K562 (cell line): ENCODE measurements at regions not wholly inside any gene's neighbourhood (a gene's known extent, or its start where the extent isn't known, plus 50 kb on each side); places are given as distances from the start of the nearest gene placed in this dataset.
A peak's percentile ranks its signal among the peaks of the same experiment; 100 is the strongest.

Experiments
- ATAC-seq: fragments of 200-7000 bp; cut with Tn5 transposase; 3 replicates; pipeline ENCODE4 v1.9.1; 2020; ENCODE audit warnings: moderate library complexity
- BruUV-seq: library from RNA; stranded (reverse); fragments of 400-500 nt; replicated peaks from 2 replicates; lab custom pipeline; 2021; lab: Mats Ljungman, UMichigan
- CTCF ChIA-PET: fragments of 300-600 bp; formaldehyde crosslinking; extraction: SDS; loops from one replicate; lab custom pipeline; 2021; ENCODE audit warnings: low intra/inter-chr PET ratio; lab: Yijun Ruan, JAX
- POLR2A ChIA-PET: fragments of 300-600, 350-650 bp; sonication (Branson Sonifier 250); formaldehyde crosslinking; extraction: SDS; loops from one replicate; lab custom pipeline; 2021; ENCODE audit warnings: antibody characterized with exemption, inconsistent platforms; lab: Yijun Ruan, JAX
- DNase-seq, 4 experiments: peaks; one replicate each; pipeline versions ENCODE4 v3.0.0 to v3.0.0-alpha.2; 2011 to 2018; ENCODE audit warnings: low spot score in 3 of 4, mixed read lengths in 3 of 4; ENCODE audit errors: extremely low read depth in 1 of 4
- FAIRE-seq: peaks from 2 replicates; lab custom pipeline; 2011; peaks lifted over from hg19 to GRCh38; lab: Jason Lieb, UNC
- H2AFZ ChIP-seq: 2 replicates; pipeline ENCODE4 v1.6.0; 2011; ENCODE audit warnings: low read depth, low read length, control low read depth, inconsistent platforms
- H3K27ac ChIP-seq: fragments of 200-600 bp; 3 replicates; pipeline ENCODE4 v1.8.0; 2011; ENCODE audit warnings: low read depth, mild to moderate bottlenecking, control low read depth, inconsistent platforms, low read length, moderate library complexity, mixed read lengths; ENCODE audit errors: extremely low read depth
- H3K27me3 ChIP-seq, 2 experiments: fragments of 300-600 bp in 1 of 2; 2 replicates in 1 of 2; 3 replicates in 1 of 2; pipeline versions ENCODE4 v1.6.0 to v1.8.0; 2011; ENCODE audit warnings: inconsistent platforms in 2 of 2, low read length in 2 of 2, mild to moderate bottlenecking in 1 of 2, mixed read lengths in 1 of 2, moderate library complexity in 1 of 2; ENCODE audit not compliant: control insufficient read depth in 2 of 2, insufficient read depth in 2 of 2
- H3K36me3 ChIP-seq: fragments of 300-600 bp; 3 replicates; pipeline ENCODE4 v1.8.0; 2011; ENCODE audit warnings: mild to moderate bottlenecking, low read length, inconsistent platforms; ENCODE audit not compliant: control insufficient read depth, insufficient read depth
- H3K4me1 ChIP-seq, 2 experiments: fragments of 200-600 bp in 1 of 2; replicated peaks in 1 of 2; 2 replicates in 1 of 2; 3 replicates in 1 of 2; pipeline versions ENCODE4 v1.5.1 to v1.8.0; 2011; ENCODE audit warnings: inconsistent platforms in 2 of 2, low read length in 2 of 2, mild to moderate bottlenecking in 1 of 2, mixed read lengths in 1 of 2, moderate library complexity in 1 of 2; ENCODE audit not compliant: control insufficient read depth in 2 of 2, insufficient read depth in 2 of 2
- H3K4me2 ChIP-seq: 2 replicates; pipeline ENCODE4 v1.6.1; 2011; ENCODE audit warnings: low read length, control low read depth, inconsistent platforms, mixed read lengths; ENCODE audit not compliant: insufficient read depth
- H3K4me3 ChIP-seq: fragments of 200-600 bp; sonication (generic), shearing (Covaris generic); 2 replicates; pipeline ENCODE4 v1.5.1; 2016; ENCODE audit warnings: control low read depth, inconsistent platforms
- H3K79me2 ChIP-seq: fragments of 200-600 bp; 3 replicates; pipeline ENCODE4 v1.8.0; 2011; ENCODE audit warnings: low read length, inconsistent platforms; ENCODE audit not compliant: control insufficient read depth, insufficient read depth
- H3K9ac ChIP-seq, 2 experiments: 2 replicates each; pipeline versions ENCODE4 v1.6.0 to v1.6.1; 2011; ENCODE audit warnings: low read depth in 2 of 2, low read length in 2 of 2, control low read depth in 1 of 2, inconsistent platforms in 1 of 2, mild to moderate bottlenecking in 1 of 2, mixed read lengths in 1 of 2; ENCODE audit not compliant: insufficient read depth in 1 of 2
- H3K9me1 ChIP-seq: one replicate; pipeline ENCODE4 v1.6.0; 2011; ENCODE audit warnings: inconsistent platforms, mild to moderate bottlenecking, low read length, moderate library complexity; ENCODE audit not compliant: control insufficient read depth, insufficient read depth
- H3K9me3 ChIP-seq: replicated peaks from 2 replicates; pipeline ENCODE4 v1.5.1; 2011; ENCODE audit warnings: low read depth, low read length, inconsistent platforms; ENCODE audit not compliant: control insufficient read depth, insufficient read depth
- H4K20me1 ChIP-seq: replicated peaks from 2 replicates; pipeline ENCODE4 v1.6.1; 2011; ENCODE audit warnings: low read length, inconsistent platforms, mixed read lengths; ENCODE audit not compliant: control insufficient read depth, insufficient read depth
- BCOR ChIP-seq: fragments of 450-650 bp; IDR thresholded peaks from 2 replicates; pipeline ENCODE4 v1.6.1; 2016
- CBX2 ChIP-seq: fragments of 200-600 bp; sonication (generic); IDR thresholded peaks from one replicate; pipeline ENCODE4 v1.6.1; 2012; ENCODE audit warnings: mild to moderate bottlenecking, low read length, inconsistent platforms; ENCODE audit not compliant: insufficient read depth, poor library complexity, severe bottlenecking
- ELF2 ChIP-seq: fragments of 250-450 bp; sonication (Bioruptor Pico); IDR thresholded peaks from 2 replicates; pipeline ENCODE4 v1.5.0; 2021; ENCODE audit warnings: mild to moderate bottlenecking
- FOSL1 ChIP-seq: fragments of 200-800 bp; sonication (Bioruptor generic); conservative IDR thresholded peaks from 2 replicates; pipeline ENCODE4 v1.6.1; 2016; ENCODE audit warnings: missing genetic modification characterization, missing compliant biosample characterization
- KDM5B ChIP-seq: fragments of 200-600 bp; sonication (generic); IDR thresholded peaks from 2 replicates; pipeline ENCODE4 v1.6.1; 2012; ENCODE audit warnings: low read depth, mild to moderate bottlenecking, moderate library complexity, low read length, control low read depth, inconsistent platforms; ENCODE audit not compliant: insufficient replicate concordance
- MIER1 ChIP-seq: fragments of 450-650 bp; IDR thresholded peaks from 2 replicates; pipeline ENCODE4 v1.6.1; 2016; ENCODE audit warnings: antibody characterized with exemption, mild to moderate bottlenecking, low read depth
- MXI1 ChIP-seq: IDR thresholded peaks from 2 replicates; pipeline ENCODE4 v1.6.1; 2011; ENCODE audit warnings: low read depth, mild to moderate bottlenecking, improper control_type of control experiment, low read length
- PURB ChIP-seq: sonication (generic); formaldehyde crosslinking; IDR thresholded peaks from 2 replicates; pipeline ENCODE4 v1.9.0; 2021; ENCODE audit warnings: low read depth, mild to moderate bottlenecking, missing genetic modification reagents
- ZNF146 ChIP-seq: IDR thresholded peaks from one replicate; pipeline ENCODE4 v1.6.1; 2018; ENCODE audit warnings: missing compliant biosample characterization; ENCODE audit not compliant: unreplicated experiment
- ZNF507 ChIP-seq: conservative IDR thresholded peaks from 2 replicates; pipeline ENCODE4 v1.6.1; 2017; ENCODE audit warnings: missing genetic modification characterization, missing compliant biosample characterization
- ZNF75A ChIP-seq: fragments of 450-650 bp; formaldehyde crosslinking; IDR thresholded peaks from 2 replicates; pipeline ENCODE4 v1.4.0; 2020; ENCODE audit warnings: mild to moderate bottlenecking
- ZSCAN29 ChIP-seq: fragments of 450-650 bp; IDR thresholded peaks from 2 replicates; pipeline ENCODE4 v1.6.1; 2017
- in situ Hi-C: fragments of 300-500 bp; cut with MboI; formaldehyde crosslinking; loops from 4 replicates; pipeline ENCODE4 v1.15.0; 2018; ENCODE audit warnings: inconsistent platforms, mixed read lengths
- intact Hi-C: fragments of 100-400 bp; cut with micrococcal nuclease; formaldehyde crosslinking; loops from 2 replicates; pipeline ENCODE4 v1.14.2; 2022
- TF ChIP-seq, protein P1 (sequence below): sonication (generic); formaldehyde crosslinking; IDR thresholded peaks from 2 replicates; pipeline ENCODE4 v1.8.0; 2022; ENCODE audit warnings: mild to moderate bottlenecking, missing genetic modification reagents
- TF ChIP-seq, protein P2 (sequence below): sonication (generic); formaldehyde crosslinking; IDR thresholded peaks from 2 replicates; pipeline ENCODE4 v1.8.0; 2022; ENCODE audit warnings: mild to moderate bottlenecking, missing genetic modification reagents
- TF ChIP-seq, protein P3 (sequence below): IDR thresholded peaks from 2 replicates; pipeline ENCODE4 v1.6.1; 2016; ENCODE audit warnings: missing genetic modification characterization, missing compliant biosample characterization
- TF ChIP-seq, protein P4 (sequence below): fragments of 250-450 bp; sonication (Bioruptor Pico); IDR thresholded peaks from 2 replicates; pipeline ENCODE4 v1.8.0; 2022; ENCODE audit warnings: inconsistent platforms

DNA sequence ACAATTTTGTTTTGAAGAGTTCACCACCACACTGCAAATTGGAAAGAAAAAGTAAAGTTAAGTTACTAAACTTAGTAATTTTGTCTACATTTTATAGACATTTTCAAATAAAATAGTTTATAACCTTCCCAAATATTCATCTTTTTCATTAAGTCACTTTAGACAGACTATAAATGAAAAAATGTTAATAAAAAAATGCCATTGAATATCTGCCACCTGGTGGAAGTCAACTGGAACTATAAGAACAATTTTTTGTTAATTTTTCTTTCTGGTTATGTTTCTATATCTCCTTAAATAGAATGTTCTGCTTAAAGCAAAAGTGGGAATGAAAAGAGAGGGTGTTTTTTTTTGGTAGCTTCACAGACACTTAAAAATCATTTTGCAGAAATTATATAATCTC is 534.4 kb upstream of the PCDH10 start:
- H3K79me2 ChIP-seq = no peaks in the 10 kb centered on the region
- H4K20me1 ChIP-seq = no peaks in the 10 kb centered on the region
- POLR2A ChIA-PET = no interaction called here
- no peak overlapping the region for H3K27ac ChIP-seq
- no peaks in the 10 kb centered on the region for H3K9me1 ChIP-seq
- H3K27me3 ChIP-seq = no peaks in the 10 kb centered on the region
- no peaks in the 10 kb centered on the region for H3K36me3 ChIP-seq
- H3K4me2 ChIP-seq = no peak overlapping the region
- CTCF ChIA-PET = no interaction called here
- no TSS peak for BruUV-seq
- in situ Hi-C loops = no loop called here
- DNase-seq = peak in 1 of 4 experiments; percentile 2
- no peak overlapping the region for H3K9ac ChIP-seq
- no peaks in the 10 kb centered on the region for H3K4me1 ChIP-seq
- FAIRE-seq = no peak
- intact Hi-C loops = no loop called here
- no peak overlapping the region for H2AFZ ChIP-seq
- H3K9me3 ChIP-seq = no peaks in the 10 kb centered on the region
- ATAC-seq = no peak
- no peak overlapping the region for H3K4me3 ChIP-seq
- TF ChIP-seq, protein P1, sequence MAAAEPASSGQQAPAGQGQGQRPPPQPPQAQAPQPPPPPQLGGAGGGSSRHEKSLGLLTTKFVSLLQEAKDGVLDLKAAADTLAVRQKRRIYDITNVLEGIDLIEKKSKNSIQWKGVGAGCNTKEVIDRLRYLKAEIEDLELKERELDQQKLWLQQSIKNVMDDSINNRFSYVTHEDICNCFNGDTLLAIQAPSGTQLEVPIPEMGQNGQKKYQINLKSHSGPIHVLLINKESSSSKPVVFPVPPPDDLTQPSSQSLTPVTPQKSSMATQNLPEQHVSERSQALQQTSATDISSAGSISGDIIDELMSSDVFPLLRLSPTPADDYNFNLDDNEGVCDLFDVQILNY (CRISPR knock-in tag) = no peak
- TF ChIP-seq KDM5B = no peak
- TF ChIP-seq MIER1 = no peak
- no peak for TF ChIP-seq CBX2
- no peak for TF ChIP-seq BCOR
- TF ChIP-seq, protein P2, sequence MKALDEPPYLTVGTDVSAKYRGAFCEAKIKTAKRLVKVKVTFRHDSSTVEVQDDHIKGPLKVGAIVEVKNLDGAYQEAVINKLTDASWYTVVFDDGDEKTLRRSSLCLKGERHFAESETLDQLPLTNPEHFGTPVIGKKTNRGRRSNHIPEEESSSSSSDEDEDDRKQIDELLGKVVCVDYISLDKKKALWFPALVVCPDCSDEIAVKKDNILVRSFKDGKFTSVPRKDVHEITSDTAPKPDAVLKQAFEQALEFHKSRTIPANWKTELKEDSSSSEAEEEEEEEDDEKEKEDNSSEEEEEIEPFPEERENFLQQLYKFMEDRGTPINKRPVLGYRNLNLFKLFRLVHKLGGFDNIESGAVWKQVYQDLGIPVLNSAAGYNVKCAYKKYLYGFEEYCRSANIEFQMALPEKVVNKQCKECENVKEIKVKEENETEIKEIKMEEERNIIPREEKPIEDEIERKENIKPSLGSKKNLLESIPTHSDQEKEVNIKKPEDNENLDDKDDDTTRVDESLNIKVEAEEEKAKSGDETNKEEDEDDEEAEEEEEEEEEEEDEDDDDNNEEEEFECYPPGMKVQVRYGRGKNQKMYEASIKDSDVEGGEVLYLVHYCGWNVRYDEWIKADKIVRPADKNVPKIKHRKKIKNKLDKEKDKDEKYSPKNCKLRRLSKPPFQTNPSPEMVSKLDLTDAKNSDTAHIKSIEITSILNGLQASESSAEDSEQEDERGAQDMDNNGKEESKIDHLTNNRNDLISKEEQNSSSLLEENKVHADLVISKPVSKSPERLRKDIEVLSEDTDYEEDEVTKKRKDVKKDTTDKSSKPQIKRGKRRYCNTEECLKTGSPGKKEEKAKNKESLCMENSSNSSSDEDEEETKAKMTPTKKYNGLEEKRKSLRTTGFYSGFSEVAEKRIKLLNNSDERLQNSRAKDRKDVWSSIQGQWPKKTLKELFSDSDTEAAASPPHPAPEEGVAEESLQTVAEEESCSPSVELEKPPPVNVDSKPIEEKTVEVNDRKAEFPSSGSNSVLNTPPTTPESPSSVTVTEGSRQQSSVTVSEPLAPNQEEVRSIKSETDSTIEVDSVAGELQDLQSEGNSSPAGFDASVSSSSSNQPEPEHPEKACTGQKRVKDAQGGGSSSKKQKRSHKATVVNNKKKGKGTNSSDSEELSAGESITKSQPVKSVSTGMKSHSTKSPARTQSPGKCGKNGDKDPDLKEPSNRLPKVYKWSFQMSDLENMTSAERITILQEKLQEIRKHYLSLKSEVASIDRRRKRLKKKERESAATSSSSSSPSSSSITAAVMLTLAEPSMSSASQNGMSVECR (CRISPR knock-in tag) = no peak
- no peak for TF ChIP-seq FOSL1 (tag)
- no peak for TF ChIP-seq MXI1
- TF ChIP-seq, protein P3, sequence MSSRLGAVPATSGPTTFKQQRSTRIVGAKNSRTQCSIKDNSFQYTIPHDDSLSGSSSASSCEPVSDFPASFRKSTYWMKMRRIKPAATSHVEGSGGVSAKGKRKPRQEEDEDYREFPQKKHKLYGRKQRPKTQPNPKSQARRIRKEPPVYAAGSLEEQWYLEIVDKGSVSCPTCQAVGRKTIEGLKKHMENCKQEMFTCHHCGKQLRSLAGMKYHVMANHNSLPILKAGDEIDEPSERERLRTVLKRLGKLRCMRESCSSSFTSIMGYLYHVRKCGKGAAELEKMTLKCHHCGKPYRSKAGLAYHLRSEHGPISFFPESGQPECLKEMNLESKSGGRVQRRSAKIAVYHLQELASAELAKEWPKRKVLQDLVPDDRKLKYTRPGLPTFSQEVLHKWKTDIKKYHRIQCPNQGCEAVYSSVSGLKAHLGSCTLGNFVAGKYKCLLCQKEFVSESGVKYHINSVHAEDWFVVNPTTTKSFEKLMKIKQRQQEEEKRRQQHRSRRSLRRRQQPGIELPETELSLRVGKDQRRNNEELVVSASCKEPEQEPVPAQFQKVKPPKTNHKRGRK (tag) = no peak
- TF ChIP-seq ZNF507 (tag) = no peak
- TF ChIP-seq ZSCAN29 = no peak
- no peak for TF ChIP-seq ELF2
- TF ChIP-seq ZNF146 (CRISPR knock-in tag) = no peak
- TF ChIP-seq ZNF75A = no peak
- no peak for TF ChIP-seq PURB (CRISPR knock-in tag)
- TF ChIP-seq, protein P4, sequence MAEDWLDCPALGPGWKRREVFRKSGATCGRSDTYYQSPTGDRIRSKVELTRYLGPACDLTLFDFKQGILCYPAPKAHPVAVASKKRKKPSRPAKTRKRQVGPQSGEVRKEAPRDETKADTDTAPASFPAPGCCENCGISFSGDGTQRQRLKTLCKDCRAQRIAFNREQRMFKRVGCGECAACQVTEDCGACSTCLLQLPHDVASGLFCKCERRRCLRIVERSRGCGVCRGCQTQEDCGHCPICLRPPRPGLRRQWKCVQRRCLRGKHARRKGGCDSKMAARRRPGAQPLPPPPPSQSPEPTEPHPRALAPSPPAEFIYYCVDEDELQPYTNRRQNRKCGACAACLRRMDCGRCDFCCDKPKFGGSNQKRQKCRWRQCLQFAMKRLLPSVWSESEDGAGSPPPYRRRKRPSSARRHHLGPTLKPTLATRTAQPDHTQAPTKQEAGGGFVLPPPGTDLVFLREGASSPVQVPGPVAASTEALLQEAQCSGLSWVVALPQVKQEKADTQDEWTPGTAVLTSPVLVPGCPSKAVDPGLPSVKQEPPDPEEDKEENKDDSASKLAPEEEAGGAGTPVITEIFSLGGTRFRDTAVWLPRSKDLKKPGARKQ (CRISPR knock-in tag) = no peak
